MV-4-11 (cell line): ENCODE measurements at regions not wholly inside any gene's neighbourhood (a gene's known extent, or its start where the extent isn't known, plus 50 kb on each side); places are given as distances from the start of the nearest gene placed in this dataset.
A peak's percentile ranks its signal among the peaks of the same experiment; 100 is the strongest.

Experiments used
- DNase-seq: peaks from one replicate; lab custom pipeline; 2025; lab: John Stamatoyannopoulos, UW

GRCh38 chr6:90403489-90404381 is 107.1 kb upstream of the BACH2 start:
- no peak for DNase-seq

GRCh38 chr6:90402831-90403192 is 106.2 kb upstream of the BACH2 start:
- no peak for DNase-seq

- DNase-seq: no peak
These were observed 105.5 kb upstream of the BACH2 start for GRCh38 chr6:90401933-90402830.

- DNase-seq: no peak
These were observed 103.3 kb upstream of the BACH2 start for GRCh38 chr6:90399970-90400369.

GRCh38 chr6:90397929-90398674 is 101.5 kb upstream of the BACH2 start:
- no peak for DNase-seq

- no peak for DNase-seq
These were observed 100.4 kb upstream of the BACH2 start for GRCh38 chr6:90397047-90397446.

GRCh38 chr6:90393232-90393884 is 96.7 kb upstream of the BACH2 start:
- DNase-seq: peak; percentile 61

- no peak for DNase-seq
These were observed 93.7 kb upstream of the BACH2 start for GRCh38 chr6:90390379-90390778.

- no peak for DNase-seq
These were observed 91.8 kb upstream of the BACH2 start for GRCh38 chr6:90388395-90388794.

GRCh38 chr6:90387826-90388225 is 91.2 kb upstream of the BACH2 start:
- DNase-seq: no peak

GRCh38 chr6:90387383-90387775 is 90.7 kb upstream of the BACH2 start:
- no peak for DNase-seq

GRCh38 chr6:90386399-90387382 is 90.0 kb upstream of the BACH2 start:
- no peak for DNase-seq

GRCh38 chr6:90385759-90386313 is 89.2 kb upstream of the BACH2 start:
- DNase-seq: peak; percentile 23

- no peak for DNase-seq
These were observed 88.1 kb upstream of the BACH2 start for GRCh38 chr6:90384720-90385119.

GRCh38 chr6:90383196-90383822 is 86.7 kb upstream of the BACH2 start:
- DNase-seq: peak; percentile 77

GRCh38 chr6:90382760-90383159 is 86.1 kb upstream of the BACH2 start:
- no peak for DNase-seq

- peak; percentile 87 for DNase-seq
These were observed 79.2 kb upstream of the BACH2 start for GRCh38 chr6:90375681-90376439.

GRCh38 chr6:90374201-90374600 is 77.6 kb upstream of the BACH2 start:
- no peak for DNase-seq

- DNase-seq: no peak
These were observed 76.2 kb upstream of the BACH2 start for GRCh38 chr6:90372885-90373284.
